ENCODE measurements at regions not wholly inside any gene's neighbourhood (a gene's known extent, or its start where the extent isn't known, plus 50 kb on each side); places are given as distances from the start of the nearest gene placed in this dataset.

DNA sequence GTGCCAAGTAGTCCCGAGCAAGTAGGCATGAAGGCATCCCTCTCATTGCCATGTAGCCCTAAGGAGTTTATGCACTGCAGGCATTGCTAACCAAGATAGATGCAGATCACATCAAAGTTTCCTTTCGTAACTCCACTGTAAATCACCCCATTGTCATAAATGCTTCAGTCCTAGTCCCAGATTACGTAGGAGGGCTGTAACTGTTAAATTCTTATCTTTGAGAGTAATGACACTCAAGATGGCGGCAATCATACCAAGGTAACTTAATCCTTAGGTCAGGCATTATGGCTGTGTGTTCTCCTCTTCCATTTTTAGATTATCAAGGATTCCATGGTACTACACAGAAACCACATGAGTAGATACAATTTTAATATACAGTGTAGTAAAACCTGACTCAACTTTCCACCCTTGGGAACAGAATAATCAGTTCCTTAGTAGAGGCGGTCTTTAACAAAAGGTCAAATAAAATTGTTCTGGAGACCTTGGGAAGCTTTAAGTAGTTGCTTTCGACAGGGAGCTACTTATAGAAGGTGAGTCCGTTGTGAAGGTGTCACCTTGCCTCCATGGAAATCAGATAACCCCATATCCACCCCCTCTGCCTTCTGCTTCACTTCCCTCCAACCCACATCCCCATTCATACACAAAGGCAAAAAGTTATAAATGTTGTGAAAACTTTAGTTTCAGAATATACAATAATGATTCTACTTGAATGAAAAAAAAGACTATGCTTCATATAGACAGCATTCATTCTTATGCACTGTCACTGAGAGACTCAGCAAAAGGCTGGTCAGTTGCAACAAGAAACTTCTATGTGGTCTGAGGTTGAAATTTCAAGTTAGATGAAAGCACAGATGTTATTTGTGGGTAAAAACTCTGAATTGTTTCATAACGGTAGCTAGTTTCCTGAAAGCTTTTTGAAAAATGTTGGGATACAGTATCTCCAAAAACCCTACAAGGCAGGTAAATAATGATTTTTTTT is 64.8 kb upstream of the GALNT5 start:
- DNase-seq, result no peak
- no peak for ATAC-seq
- intact Hi-C loops (cut with micrococcal nuclease), result loop anchor here (5.0 kb wide), 1 partner anchor 1825 kb away; no protein-coding TSS in a partner anchor

GRCh38 chr2:157193461-157193860 is 64.0 kb upstream of the GALNT5 start:
- DNase-seq (no peak), ATAC-seq (no peak)
- intact Hi-C loops (cut with micrococcal nuclease), result loop anchor here (5.0 kb wide), 1 partner anchor 1826 kb away; no protein-coding TSS in a partner anchor

- peak; percentile 33 for ATAC-seq
- DNase-seq, result no peak
- intact Hi-C loops (cut with micrococcal nuclease), result loop anchor here (5.0 kb wide), 1 partner anchor 1827 kb away; no protein-coding TSS in a partner anchor
Measured at GRCh38 chr2:157194097-157194688, 63.3 kb upstream of the GALNT5 start.

- no peak for DNase-seq
- no peak for ATAC-seq
- intact Hi-C loops (cut with micrococcal nuclease), result loop anchor here (5.0 kb wide), 1 partner anchor 1828 kb away; no protein-coding TSS in a partner anchor
Measured at GRCh38 chr2:157194844-157195243, 62.7 kb upstream of the GALNT5 start.

GRCh38 chr2:157196956-157197355 is 60.5 kb upstream of the GALNT5 start:
- ATAC-seq, result no peak
- intact Hi-C loops (cut with micrococcal nuclease), result no loop called here
- no peak for DNase-seq

DNA sequence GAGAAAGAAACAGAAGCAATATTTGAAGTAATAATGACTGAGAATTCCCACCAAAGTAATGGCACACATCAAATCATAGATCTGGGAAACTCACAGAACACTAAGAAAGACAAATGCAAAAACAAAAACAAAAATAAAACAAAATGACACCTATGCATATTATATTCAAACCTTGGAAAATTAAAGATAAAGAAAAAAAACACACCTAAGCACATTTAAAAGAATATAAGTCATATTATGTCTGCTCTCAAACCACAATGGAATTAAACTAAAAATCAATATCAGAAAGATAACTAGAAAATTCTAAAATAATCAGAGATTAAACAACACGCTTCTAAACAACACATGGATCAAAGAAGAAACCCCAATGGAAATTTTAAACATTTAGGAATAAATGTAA is 59.7 kb upstream of the GALNT5 start:
- intact Hi-C loops (cut with micrococcal nuclease), result no loop called here
- ATAC-seq (no peak), DNase-seq (no peak)

GRCh38 chr2:157203651-157204050 is 53.9 kb upstream of the GALNT5 start:
- intact Hi-C loops (cut with micrococcal nuclease), result no loop called here
- no peak for ATAC-seq

GRCh38 chr2:157204401-157204800 is 53.1 kb upstream of the GALNT5 start:
- intact Hi-C loops (cut with micrococcal nuclease), result no loop called here
- no peak for ATAC-seq
- DNase-seq, result no peak

More at GRCh38 chr2:157203651-157204050, 53.9 kb upstream of the GALNT5 start:
- no peak for DNase-seq

DNA sequence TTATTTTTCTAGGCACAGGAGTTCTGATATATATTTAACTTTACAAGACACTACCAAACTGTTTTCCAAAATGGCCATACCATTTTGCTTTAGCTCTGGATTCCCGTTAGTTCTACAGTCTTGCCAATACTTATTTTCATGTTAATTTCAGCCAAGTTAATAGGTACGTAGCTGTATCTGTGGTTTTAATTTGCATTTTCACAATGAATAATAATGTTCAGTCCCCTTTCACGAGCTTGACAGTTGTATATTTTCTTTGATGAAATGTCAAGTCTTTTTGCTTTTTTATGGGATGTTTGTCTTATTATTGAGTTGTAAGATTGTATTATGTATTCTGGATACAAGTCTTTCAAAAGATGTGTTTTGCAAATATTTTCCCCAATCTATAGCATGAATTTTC is 50.6 kb upstream of the GALNT5 start:
- DNase-seq (no peak), ATAC-seq (no peak)
- intact Hi-C loops (cut with micrococcal nuclease), result no loop called here
